HCT116 (cell line): ENCODE measurements at regions not wholly inside any gene's neighbourhood (a gene's known extent, or its start where the extent isn't known, plus 50 kb on each side); places are given as distances from the start of the nearest gene placed in this dataset.

ENCODE experiments used
- ATAC-seq: fragments of 200-7000 bp; cut with Tn5 transposase; 2 replicates; pipeline ENCODE4 v1.9.1; 2020; ENCODE audit warnings: mild to moderate bottlenecking, moderate library complexity
- BruUV-seq: library from RNA; stranded (reverse); fragments of 400-500 nt; replicated peaks from 2 replicates; lab custom pipeline; 2021; lab: Mats Ljungman, UMichigan
- CTCF ChIA-PET: fragments of 300-600 bp; sonication (Branson Sonifier 250); formaldehyde crosslinking; loops from one replicate; lab custom pipeline; 2021; ENCODE audit warnings: antibody characterized with exemption; lab: Charles Lee
- POLR2A ChIA-PET: fragments of 300-600, 350-600 bp; sonication (Branson Sonifier 250); formaldehyde crosslinking; loops from one replicate; lab custom pipeline; 2021; ENCODE audit warnings: antibody characterized with exemption; lab: Charles Lee
- RAD21 ChIA-PET, 2 experiments: fragments of 300-600 bp; sonication (Branson Sonifier 250); formaldehyde crosslinking; loops; one replicate each; lab custom pipeline; 2023; ENCODE audit warnings: low total read pairs in 2 of 2; ENCODE audit not compliant: uncharacterized antibody in 2 of 2, unreplicated experiment in 2 of 2, low non-redundant PET in 1 of 2; lab: Charles Lee
- DNase-seq: peaks from one replicate; pipeline ENCODE4 v3.0.0-alpha.2; 2010; ENCODE audit warnings: low read depth, low spot score
- H2AFZ ChIP-seq: fragments of 200-600 bp; shearing (Covaris generic), sonication (generic); 2 replicates; pipeline ENCODE4 v1.6.1; 2017; ENCODE audit warnings: low read depth, mixed run types, mixed read lengths, antibody characterized with exemption, low read length; ENCODE audit not compliant: poor library complexity, severe bottlenecking
- H3K27ac ChIP-seq: 2 replicates; pipeline ENCODE4 v1.5.1; 2012; ENCODE audit warnings: low read depth, low read length
- H3K27me3 ChIP-seq: fragments of 200-600 bp; sonication (generic); 2 replicates; pipeline ENCODE4 v1.6.1; 2016; ENCODE audit warnings: mixed run types, low read length, mixed read lengths; ENCODE audit not compliant: insufficient read depth
- H3K36me3 ChIP-seq, 2 experiments: fragments of 200-500 bp in 1 of 2; fragments of 200-600 bp in 1 of 2; sonication (Bioruptor generic) in 1 of 2; sonication (generic) in 1 of 2; 2 replicates each; pipeline versions ENCODE4 v1.5.1 to v1.6.1; 2014 to 2016; ENCODE audit warnings: low read length in 2 of 2, inconsistent platforms in 1 of 2, mixed read lengths in 1 of 2, mixed run types in 1 of 2; ENCODE audit not compliant: insufficient read depth in 2 of 2, control insufficient read depth in 1 of 2
- H3K4me1 ChIP-seq, 2 experiments: fragments of 200-600 bp in 1 of 2; sonication (generic) in 1 of 2; 2 replicates each; pipeline versions ENCODE4 v1.5.1 to v1.6.1; 2012 to 2017; ENCODE audit warnings: low read length in 2 of 2, inconsistent platforms in 1 of 2, mild to moderate bottlenecking in 1 of 2, mixed read lengths in 1 of 2, mixed run types in 1 of 2, moderate library complexity in 1 of 2; ENCODE audit not compliant: insufficient read depth in 2 of 2, control insufficient read depth in 1 of 2
- H3K4me2 ChIP-seq: fragments of 200-600 bp; sonication (generic); 2 replicates; pipeline ENCODE4 v1.6.1; 2017; ENCODE audit warnings: mixed run types, low read length, mixed read lengths
- H3K4me3 ChIP-seq, 2 experiments: fragments of 200-600 bp in 1 of 2; sonication (generic) in 1 of 2; replicated peaks in 1 of 2; 2 replicates each; pipeline ENCODE4 v1.5.1; 2011 to 2016; ENCODE audit warnings: low read length in 2 of 2, control low read depth in 1 of 2, low read depth in 1 of 2, mild to moderate bottlenecking in 1 of 2, mixed read lengths in 1 of 2, mixed run types in 1 of 2
- H3K79me2 ChIP-seq: fragments of 200-600 bp; sonication (generic); 2 replicates; pipeline ENCODE4 v1.6.1; 2017; ENCODE audit warnings: mild to moderate bottlenecking, mixed run types, low read length, moderate library complexity, mixed read lengths; ENCODE audit not compliant: insufficient read depth
- H3K9ac ChIP-seq: fragments of 200-600 bp; sonication (generic); 2 replicates; pipeline ENCODE4 v1.6.1; 2016; ENCODE audit warnings: low read length, mixed read lengths
- H3K9me2 ChIP-seq: fragments of 200-600 bp; sonication (generic), shearing (Covaris generic); 2 replicates; pipeline ENCODE4 v1.6.1; 2017; ENCODE audit warnings: mixed run types, mild to moderate bottlenecking, moderate library complexity; ENCODE audit not compliant: insufficient read depth
- H3K9me3 ChIP-seq, 2 experiments: fragments of 200-500 bp in 1 of 2; fragments of 200-600 bp in 1 of 2; sonication (Bioruptor generic) in 1 of 2; sonication (generic) in 1 of 2; 2 replicates each; pipeline ENCODE4 v1.6.1; 2014 to 2017; ENCODE audit warnings: low read length in 2 of 2, mixed read lengths in 2 of 2, inconsistent platforms in 1 of 2, low read depth in 1 of 2, mild to moderate bottlenecking in 1 of 2, mixed run types in 1 of 2, moderate library complexity in 1 of 2; ENCODE audit not compliant: control insufficient read depth in 1 of 2, insufficient read depth in 1 of 2
- H4K20me1 ChIP-seq: fragments of 200-600 bp; sonication (generic), shearing (Covaris generic); 2 replicates; pipeline ENCODE4 v1.6.1; 2017; ENCODE audit warnings: mixed run types, mild to moderate bottlenecking, moderate library complexity; ENCODE audit not compliant: insufficient read depth
- CEBPB ChIP-seq: IDR thresholded peaks from 2 replicates; pipeline ENCODE4 v1.6.1; 2012; ENCODE audit warnings: low read depth
- EZH2 ChIP-seq: fragments of 200-600 bp; sonication (generic); IDR thresholded peaks from 2 replicates; pipeline ENCODE4 v1.6.1; 2017; ENCODE audit warnings: antibody characterized with exemption, mixed run types
- JUND ChIP-seq: IDR thresholded peaks from 2 replicates; pipeline ENCODE4 v1.6.1; 2012
- POLR2A ChIP-seq: IDR thresholded peaks from 2 replicates; pipeline ENCODE4 v1.7.0; 2011; ENCODE audit warnings: borderline replicate concordance; ENCODE audit not compliant: insufficient read depth, insufficient read length; ENCODE audit errors: extremely low read depth
- SIN3A ChIP-seq: IDR thresholded peaks from 2 replicates; pipeline ENCODE4 v1.6.1; 2012; ENCODE audit warnings: low read depth
- ZFX ChIP-seq: fragments of 450-650 bp; IDR thresholded peaks from 2 replicates; pipeline ENCODE4 v1.6.1; 2017
- intact Hi-C: fragments of 100-400 bp; cut with micrococcal nuclease; formaldehyde crosslinking; loops from 2 replicates; pipeline ENCODE4 v1.10.0; 2022
- TF ChIP-seq, protein P1 (sequence below), 3 experiments: fragments of 200-600 bp in 1 of 3; sonication (generic) in 1 of 3; IDR thresholded peaks in 2 of 3; conservative IDR thresholded peaks in 1 of 3; 2 replicates each; pipeline ENCODE4 v1.5.1; 2012 to 2017; ENCODE audit warnings: low read depth in 2 of 3, low read length in 2 of 3, antibody characterized with exemption in 1 of 3, borderline replicate concordance in 1 of 3, control low read depth in 1 of 3, mild to moderate bottlenecking in 1 of 3, mixed read lengths in 1 of 3, mixed run types in 1 of 3, moderate library complexity in 1 of 3; ENCODE audit not compliant: insufficient read depth in 1 of 3
- TF ChIP-seq, protein P2 (sequence below): IDR thresholded peaks from 2 replicates; pipeline ENCODE4 v1.6.1; 2011; ENCODE audit warnings: mild to moderate bottlenecking, low read length, moderate library complexity; ENCODE audit not compliant: insufficient replicate concordance; ENCODE audit errors: extremely low read depth
- TF ChIP-seq, protein P3 (sequence below): IDR thresholded peaks from 2 replicates; pipeline ENCODE4 v1.6.1; 2012; ENCODE audit warnings: low read depth

DNA sequence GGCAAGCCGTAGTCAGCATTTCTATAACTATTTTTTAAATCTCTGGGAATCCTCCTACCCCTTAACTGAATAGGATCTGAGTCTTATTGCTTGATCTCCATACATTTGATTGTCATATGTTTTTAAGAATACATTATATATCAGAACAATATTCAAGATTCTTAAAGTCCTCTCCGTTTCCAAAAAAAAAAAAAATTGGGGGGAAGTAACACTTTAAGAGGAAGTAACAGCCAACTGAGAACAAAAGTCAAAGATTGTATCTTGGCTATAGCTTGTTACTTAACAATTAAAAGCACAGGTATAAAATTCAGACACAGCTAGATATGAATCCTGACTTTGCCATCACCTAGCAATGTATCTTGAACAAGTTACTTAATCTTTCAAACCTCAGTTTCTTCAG is 169.9 kb upstream of the ADO start:
- ChIA-PET RAD21 (no interaction called here), CTCF (interaction anchor here (0.8 kb wide), 1 partner anchor 183 kb away, joined by 4 read pairs; no protein-coding TSS in a partner anchor), POLR2A (no interaction called here)
- no peak overlapping the region for H3K4me2 ChIP-seq
- intact Hi-C loops = no loop called here
- no peaks in the 10 kb centered on the region for H3K4me1 ChIP-seq
- H3K4me3 ChIP-seq = no peak overlapping the region
- H3K27me3 ChIP-seq = no peaks in the 10 kb centered on the region
- no TSS peak for BruUV-seq
- H2AFZ ChIP-seq = no peak overlapping the region
- no peaks in the 10 kb centered on the region for H3K79me2 ChIP-seq
- no peaks in the 10 kb centered on the region for H3K36me3 ChIP-seq
- no peak overlapping the region for H3K9ac ChIP-seq
- H3K9me2 ChIP-seq = no peaks in the 10 kb centered on the region
- DNase-seq (no peak), ATAC-seq (no peak)
- H3K27ac ChIP-seq = no peak overlapping the region
- no peak for TF ChIP-seq ZFX
- TF ChIP-seq SIN3A = no peak
- TF ChIP-seq EZH2 = no peak
- TF ChIP-seq, protein P1, sequence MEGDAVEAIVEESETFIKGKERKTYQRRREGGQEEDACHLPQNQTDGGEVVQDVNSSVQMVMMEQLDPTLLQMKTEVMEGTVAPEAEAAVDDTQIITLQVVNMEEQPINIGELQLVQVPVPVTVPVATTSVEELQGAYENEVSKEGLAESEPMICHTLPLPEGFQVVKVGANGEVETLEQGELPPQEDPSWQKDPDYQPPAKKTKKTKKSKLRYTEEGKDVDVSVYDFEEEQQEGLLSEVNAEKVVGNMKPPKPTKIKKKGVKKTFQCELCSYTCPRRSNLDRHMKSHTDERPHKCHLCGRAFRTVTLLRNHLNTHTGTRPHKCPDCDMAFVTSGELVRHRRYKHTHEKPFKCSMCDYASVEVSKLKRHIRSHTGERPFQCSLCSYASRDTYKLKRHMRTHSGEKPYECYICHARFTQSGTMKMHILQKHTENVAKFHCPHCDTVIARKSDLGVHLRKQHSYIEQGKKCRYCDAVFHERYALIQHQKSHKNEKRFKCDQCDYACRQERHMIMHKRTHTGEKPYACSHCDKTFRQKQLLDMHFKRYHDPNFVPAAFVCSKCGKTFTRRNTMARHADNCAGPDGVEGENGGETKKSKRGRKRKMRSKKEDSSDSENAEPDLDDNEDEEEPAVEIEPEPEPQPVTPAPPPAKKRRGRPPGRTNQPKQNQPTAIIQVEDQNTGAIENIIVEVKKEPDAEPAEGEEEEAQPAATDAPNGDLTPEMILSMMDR (IDR thresholded peaks at IDR 0.05 in 2 of 3, conservative IDR thresholded peaks at IDR 0.05 in 1 of 3; ENCODE audit: borderline replicate concordance in 1 of 3, insufficient read depth in 1 of 3, low read depth in 2 of 3, low read length in 2 of 3) = no peak
- TF ChIP-seq CEBPB = no peak
- no peaks in the 10 kb centered on the region for H4K20me1 ChIP-seq
- no peaks in the 10 kb centered on the region for H3K9me3 ChIP-seq

DNA sequence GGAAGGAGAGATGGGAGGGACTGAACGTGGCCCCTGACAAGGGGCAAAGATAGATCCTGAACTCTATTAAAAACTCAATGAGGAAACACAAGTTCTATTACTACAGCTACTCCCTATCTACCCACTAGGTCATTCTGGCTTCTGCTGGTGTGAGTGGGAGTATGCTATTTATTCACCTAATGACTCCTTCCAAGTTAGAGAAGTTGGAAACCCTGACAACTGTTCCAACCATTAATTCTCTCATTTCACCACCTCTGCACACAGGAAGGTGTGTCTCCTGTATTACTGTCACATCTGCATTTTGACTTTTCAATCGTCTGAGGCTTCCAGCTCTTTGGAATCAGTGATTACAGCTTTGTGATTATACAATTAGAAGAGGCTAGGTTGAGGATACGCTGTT is 169.4 kb upstream of the ADO start:
- no peaks in the 10 kb centered on the region for H3K36me3 ChIP-seq
- no peak overlapping the region for H3K27ac ChIP-seq
- no peak overlapping the region for H3K9ac ChIP-seq
- intact Hi-C loops = no loop called here
- DNase-seq = no peak
- ChIA-PET RAD21 (no interaction called here), CTCF (no interaction called here), POLR2A (no interaction called here)
- no peaks in the 10 kb centered on the region for H3K79me2 ChIP-seq
- H4K20me1 ChIP-seq = no peaks in the 10 kb centered on the region
- no peak overlapping the region for H3K4me2 ChIP-seq
- no peak for ATAC-seq
- no peaks in the 10 kb centered on the region for H3K9me3 ChIP-seq
- no peaks in the 10 kb centered on the region for H3K9me2 ChIP-seq
- no peaks in the 10 kb centered on the region for H3K27me3 ChIP-seq
- no TSS peak for BruUV-seq
- no peaks in the 10 kb centered on the region for H3K4me1 ChIP-seq
- no peak overlapping the region for H2AFZ ChIP-seq
- no peak overlapping the region for H3K4me3 ChIP-seq
- no peak for TF ChIP-seq EZH2
- TF ChIP-seq POLR2A = no peak
- no peak for TF ChIP-seq JUND
- TF ChIP-seq, protein P2, sequence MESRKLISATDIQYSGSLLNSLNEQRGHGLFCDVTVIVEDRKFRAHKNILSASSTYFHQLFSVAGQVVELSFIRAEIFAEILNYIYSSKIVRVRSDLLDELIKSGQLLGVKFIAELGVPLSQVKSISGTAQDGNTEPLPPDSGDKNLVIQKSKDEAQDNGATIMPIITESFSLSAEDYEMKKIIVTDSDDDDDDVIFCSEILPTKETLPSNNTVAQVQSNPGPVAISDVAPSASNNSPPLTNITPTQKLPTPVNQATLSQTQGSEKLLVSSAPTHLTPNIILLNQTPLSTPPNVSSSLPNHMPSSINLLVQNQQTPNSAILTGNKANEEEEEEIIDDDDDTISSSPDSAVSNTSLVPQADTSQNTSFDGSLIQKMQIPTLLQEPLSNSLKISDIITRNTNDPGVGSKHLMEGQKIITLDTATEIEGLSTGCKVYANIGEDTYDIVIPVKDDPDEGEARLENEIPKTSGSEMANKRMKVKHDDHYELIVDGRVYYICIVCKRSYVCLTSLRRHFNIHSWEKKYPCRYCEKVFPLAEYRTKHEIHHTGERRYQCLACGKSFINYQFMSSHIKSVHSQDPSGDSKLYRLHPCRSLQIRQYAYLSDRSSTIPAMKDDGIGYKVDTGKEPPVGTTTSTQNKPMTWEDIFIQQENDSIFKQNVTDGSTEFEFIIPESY = no peak
- TF ChIP-seq, protein P3, sequence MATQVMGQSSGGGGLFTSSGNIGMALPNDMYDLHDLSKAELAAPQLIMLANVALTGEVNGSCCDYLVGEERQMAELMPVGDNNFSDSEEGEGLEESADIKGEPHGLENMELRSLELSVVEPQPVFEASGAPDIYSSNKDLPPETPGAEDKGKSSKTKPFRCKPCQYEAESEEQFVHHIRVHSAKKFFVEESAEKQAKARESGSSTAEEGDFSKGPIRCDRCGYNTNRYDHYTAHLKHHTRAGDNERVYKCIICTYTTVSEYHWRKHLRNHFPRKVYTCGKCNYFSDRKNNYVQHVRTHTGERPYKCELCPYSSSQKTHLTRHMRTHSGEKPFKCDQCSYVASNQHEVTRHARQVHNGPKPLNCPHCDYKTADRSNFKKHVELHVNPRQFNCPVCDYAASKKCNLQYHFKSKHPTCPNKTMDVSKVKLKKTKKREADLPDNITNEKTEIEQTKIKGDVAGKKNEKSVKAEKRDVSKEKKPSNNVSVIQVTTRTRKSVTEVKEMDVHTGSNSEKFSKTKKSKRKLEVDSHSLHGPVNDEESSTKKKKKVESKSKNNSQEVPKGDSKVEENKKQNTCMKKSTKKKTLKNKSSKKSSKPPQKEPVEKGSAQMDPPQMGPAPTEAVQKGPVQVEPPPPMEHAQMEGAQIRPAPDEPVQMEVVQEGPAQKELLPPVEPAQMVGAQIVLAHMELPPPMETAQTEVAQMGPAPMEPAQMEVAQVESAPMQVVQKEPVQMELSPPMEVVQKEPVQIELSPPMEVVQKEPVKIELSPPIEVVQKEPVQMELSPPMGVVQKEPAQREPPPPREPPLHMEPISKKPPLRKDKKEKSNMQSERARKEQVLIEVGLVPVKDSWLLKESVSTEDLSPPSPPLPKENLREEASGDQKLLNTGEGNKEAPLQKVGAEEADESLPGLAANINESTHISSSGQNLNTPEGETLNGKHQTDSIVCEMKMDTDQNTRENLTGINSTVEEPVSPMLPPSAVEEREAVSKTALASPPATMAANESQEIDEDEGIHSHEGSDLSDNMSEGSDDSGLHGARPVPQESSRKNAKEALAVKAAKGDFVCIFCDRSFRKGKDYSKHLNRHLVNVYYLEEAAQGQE = no peak
- TF ChIP-seq, protein P1 (IDR thresholded peaks at IDR 0.05 in 2 of 3, conservative IDR thresholded peaks at IDR 0.05 in 1 of 3; ENCODE audit: borderline replicate concordance in 1 of 3, insufficient read depth in 1 of 3, low read depth in 2 of 3, low read length in 2 of 3) = no peak
- TF ChIP-seq SIN3A = no peak
